T-helper 17 cell (primary cell): ENCODE measurements at regions not wholly inside any gene's neighbourhood (a gene's known extent, or its start where the extent isn't known, plus 50 kb on each side); places are given as distances from the start of the nearest gene placed in this dataset.

Source experiments
- ATAC-seq: fragments of 150-1000 bp; cut with Tn5 transposase; 2 replicates; pipeline ENCODE4 v1.10.0; 2021; ENCODE audit warnings: mild to moderate bottlenecking, moderate library complexity
- DNase-seq, 3 donors: peaks; one replicate each; pipeline versions ENCODE4 v3.0.0 to v3.0.0-alpha.2; 2020 to 2021
- H3K9me3 ChIP-seq: one replicate; pipeline ENCODE4 v1.7.0; 2013; ENCODE audit warnings: low read length, mild to moderate bottlenecking; ENCODE audit not compliant: control insufficient read depth, poor library complexity, severe bottlenecking
- H3K27ac Mint-ChIP-seq: one replicate; pipeline ENCODE4 v1.8.0; 2022; ENCODE audit warnings: mild to moderate bottlenecking, moderate library complexity, mixed read lengths
- H3K27me3 Mint-ChIP-seq: one replicate; pipeline ENCODE4 v1.8.0; 2022; ENCODE audit warnings: mixed read lengths
- H3K36me3 Mint-ChIP-seq: one replicate; pipeline ENCODE4 v1.8.0; 2022; ENCODE audit warnings: low read depth, mixed read lengths
- H3K4me1 Mint-ChIP-seq: one replicate; pipeline ENCODE4 v1.8.0; 2022; ENCODE audit warnings: mild to moderate bottlenecking, mixed read lengths
- H3K4me3 Mint-ChIP-seq: one replicate; pipeline ENCODE4 v1.8.0; 2022; ENCODE audit warnings: mild to moderate bottlenecking, moderate library complexity, mixed read lengths

DNA sequence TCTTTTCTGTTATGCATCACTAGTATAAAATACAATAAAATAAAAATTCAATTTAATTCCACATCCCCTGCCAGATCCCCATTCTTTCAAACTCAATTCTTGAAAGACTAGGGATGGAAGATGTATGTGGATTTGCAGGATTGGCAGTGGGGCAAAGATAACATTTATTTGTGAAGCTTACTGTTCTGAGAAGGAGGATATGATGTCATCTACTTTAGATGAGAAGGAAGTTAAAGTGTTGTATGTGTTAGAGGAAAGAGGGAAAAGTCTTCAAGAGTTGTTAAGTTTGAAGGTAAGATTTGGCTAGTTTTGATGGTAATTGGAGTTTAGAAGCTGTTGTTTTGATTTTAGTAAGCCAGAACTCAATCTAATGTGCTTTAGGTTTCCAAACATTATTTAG, 845.1 kb upstream of the NR2F2 start:
- H3K4me3 Mint-ChIP-seq, result no peak overlapping the region
- ATAC-seq (no peak), DNase-seq (no peak)
- no peaks in the 10 kb centered on the region for H3K4me1 Mint-ChIP-seq
- no peaks in the 10 kb centered on the region for H3K27me3 Mint-ChIP-seq
- no peak overlapping the region for H3K27ac Mint-ChIP-seq
- no peaks in the 10 kb centered on the region for H3K9me3 ChIP-seq
- no peaks in the 10 kb centered on the region for H3K36me3 Mint-ChIP-seq

DNA sequence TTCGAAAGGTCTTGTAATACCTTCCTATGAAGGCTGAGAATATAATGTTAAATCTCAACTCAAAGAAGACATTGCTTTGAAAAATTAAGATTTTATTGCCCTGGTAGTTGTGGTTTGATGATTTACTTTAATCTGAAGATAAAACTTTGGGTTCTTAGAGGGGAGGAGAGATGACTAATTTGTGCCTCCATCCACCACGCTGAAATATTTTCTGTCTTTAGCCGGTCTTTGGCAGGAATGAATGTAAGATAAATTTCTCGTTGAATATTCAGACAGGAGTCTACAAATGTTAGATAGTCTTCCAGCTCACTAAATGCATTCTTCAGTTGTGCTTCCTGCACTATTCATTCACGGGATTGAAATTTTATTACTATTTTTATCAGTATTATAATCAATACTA, 844.3 kb upstream of the NR2F2 start:
- no peaks in the 10 kb centered on the region for H3K9me3 ChIP-seq
- Mint-ChIP-seq H3K4me1 (no peaks in the 10 kb centered on the region), H3K36me3 (no peaks in the 10 kb centered on the region), H3K4me3 (no peak overlapping the region), H3K27me3 (no peaks in the 10 kb centered on the region), H3K27ac (no peak overlapping the region)
- DNase-seq (no peak), ATAC-seq (no peak)

DNA sequence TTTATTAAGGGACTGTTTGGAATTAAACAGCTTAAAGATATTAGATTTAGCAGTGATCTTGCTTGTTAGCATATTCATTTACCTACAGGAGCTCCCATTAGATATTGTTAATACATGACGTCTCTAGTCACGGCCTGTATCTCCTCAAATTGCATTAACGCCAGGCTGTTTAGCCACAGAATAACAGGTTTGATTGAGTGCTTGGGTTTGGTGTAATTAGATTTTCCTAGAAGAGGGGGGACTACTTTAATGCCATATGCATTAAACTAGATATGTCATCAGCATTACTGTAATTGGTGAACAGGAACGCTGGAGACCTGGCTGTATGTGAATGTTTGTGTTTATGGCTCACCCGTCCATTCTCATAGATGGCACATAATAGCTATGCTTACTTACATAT, 841.4 kb upstream of the NR2F2 start:
- H3K9me3 ChIP-seq, result no peaks in the 10 kb centered on the region
- no peak overlapping the region for H3K4me3 Mint-ChIP-seq
- DNase-seq (no peak), ATAC-seq (no peak)
- no peaks in the 10 kb centered on the region for H3K36me3 Mint-ChIP-seq
- H3K27me3 Mint-ChIP-seq, result no peaks in the 10 kb centered on the region
- no peak overlapping the region for H3K27ac Mint-ChIP-seq
- no peaks in the 10 kb centered on the region for H3K4me1 Mint-ChIP-seq

DNA sequence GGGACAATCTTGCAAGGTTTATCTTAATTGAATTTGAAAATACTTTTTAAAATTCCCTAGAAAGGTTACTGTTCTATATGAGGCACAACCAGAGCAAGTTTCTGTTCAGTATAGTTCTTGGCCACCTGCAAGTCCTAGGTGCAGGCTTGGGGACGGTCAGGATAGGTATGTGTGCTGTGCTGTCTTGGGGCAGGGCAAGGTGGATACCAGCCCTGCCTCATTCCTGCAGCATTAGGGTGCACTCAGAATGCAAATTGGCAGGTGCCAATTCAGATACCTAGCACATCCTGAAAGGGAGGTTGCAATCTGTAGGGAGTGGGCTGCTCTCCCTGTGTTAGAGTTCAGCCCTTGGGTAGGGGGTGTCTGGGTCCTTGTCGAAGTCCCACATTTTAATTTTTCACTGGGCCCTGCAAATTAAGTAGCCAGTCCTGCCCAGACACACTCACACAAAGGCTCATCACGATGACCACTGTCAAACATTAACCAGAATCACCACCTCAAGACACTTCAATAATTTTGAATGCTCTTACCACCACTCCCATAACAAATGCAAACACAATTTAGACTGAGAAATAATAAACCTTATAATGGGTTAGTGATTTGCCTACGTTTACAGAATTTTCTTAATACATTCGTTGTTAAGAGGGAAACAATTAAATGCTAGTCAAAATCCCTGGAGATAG, 838.0 kb upstream of the NR2F2 start:
- no peaks in the 10 kb centered on the region for H3K4me1 Mint-ChIP-seq
- ATAC-seq (no peak), DNase-seq (no peak)
- no peak overlapping the region for H3K4me3 Mint-ChIP-seq
- no peaks in the 10 kb centered on the region for H3K27me3 Mint-ChIP-seq
- no peak overlapping the region for H3K27ac Mint-ChIP-seq
- H3K9me3 ChIP-seq, result no peaks in the 10 kb centered on the region
- H3K36me3 Mint-ChIP-seq, result no peaks in the 10 kb centered on the region

DNA sequence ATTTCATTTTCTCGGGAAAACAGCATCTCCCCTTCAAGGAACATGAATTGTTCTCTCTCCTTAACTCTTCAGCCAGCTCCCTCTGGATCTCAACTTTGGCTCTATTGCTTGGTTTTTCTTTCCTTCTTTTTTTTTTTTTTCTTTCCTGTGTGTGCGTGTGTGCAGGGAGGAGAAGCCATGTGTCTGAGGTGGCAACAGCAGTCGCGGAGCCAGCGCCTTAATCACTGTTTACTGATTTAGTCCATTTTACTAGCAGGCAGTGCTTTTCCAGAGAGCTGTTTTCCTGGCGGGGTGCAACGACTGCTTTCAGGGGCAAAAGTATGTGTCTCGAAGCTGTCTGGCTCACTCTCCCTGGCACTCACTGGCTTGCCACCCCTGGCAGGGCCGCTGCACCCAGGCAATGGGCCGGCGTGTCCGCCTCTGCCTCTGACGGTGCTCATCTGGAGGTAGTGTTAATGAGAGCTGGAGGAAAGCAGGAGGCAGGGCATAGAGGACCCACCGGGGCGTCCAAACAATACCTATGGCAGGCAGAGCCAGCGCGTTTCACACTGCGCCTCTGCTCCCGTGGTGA, 835.4 kb upstream of the NR2F2 start:
- no peak overlapping the region for H3K4me3 Mint-ChIP-seq
- no peaks in the 10 kb centered on the region for H3K27me3 Mint-ChIP-seq
- H3K4me1 Mint-ChIP-seq, result no peaks in the 10 kb centered on the region
- ATAC-seq (no peak), DNase-seq (no peak)
- no peaks in the 10 kb centered on the region for H3K9me3 ChIP-seq
- no peak overlapping the region for H3K27ac Mint-ChIP-seq
- H3K36me3 Mint-ChIP-seq, result no peaks in the 10 kb centered on the region

DNA sequence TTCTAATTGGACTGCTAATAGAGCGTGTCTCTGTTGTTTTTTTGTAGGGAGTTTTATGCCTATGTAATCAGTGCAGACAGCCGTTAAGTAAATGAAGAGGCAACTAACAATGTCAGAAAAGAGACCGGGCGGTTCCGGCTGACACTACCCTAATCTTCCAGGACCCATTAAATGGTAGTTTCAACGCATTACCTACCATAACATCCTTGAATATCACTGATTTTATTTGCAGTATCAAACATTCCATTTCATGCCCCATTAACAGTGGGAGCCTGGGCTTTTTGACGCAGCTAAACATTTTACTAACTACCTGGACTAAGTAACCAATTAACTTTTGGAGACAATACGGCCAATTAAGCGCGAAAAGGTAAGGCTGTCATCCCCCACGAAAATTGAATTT, 832.9 kb upstream of the NR2F2 start:
- Mint-ChIP-seq H3K27ac (no peak overlapping the region), H3K27me3 (no peaks in the 10 kb centered on the region), H3K36me3 (no peaks in the 10 kb centered on the region), H3K4me3 (no peak overlapping the region), H3K4me1 (no peaks in the 10 kb centered on the region)
- H3K9me3 ChIP-seq, result no peaks in the 10 kb centered on the region
- ATAC-seq, result no peak
- no peak for DNase-seq

DNA sequence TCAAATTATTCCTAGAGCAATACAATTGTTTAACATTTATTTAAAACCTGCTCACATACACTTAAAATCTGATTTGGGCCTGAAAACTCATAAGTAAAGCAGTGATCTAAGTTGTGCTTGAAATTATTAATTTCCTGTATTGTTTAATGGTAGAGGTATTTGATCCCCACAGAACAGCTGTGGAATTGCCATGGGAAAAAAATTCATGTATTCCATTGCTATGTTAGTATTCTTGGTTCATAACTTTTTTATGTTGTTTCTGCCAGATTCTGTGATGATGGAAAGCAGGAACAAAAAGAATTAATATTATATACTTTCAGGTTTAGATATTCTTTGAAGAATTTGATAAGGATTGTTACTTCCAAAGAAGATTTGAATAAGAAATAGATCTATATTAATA, 831.5 kb upstream of the NR2F2 start:
- no peak overlapping the region for H3K4me3 Mint-ChIP-seq
- no peaks in the 10 kb centered on the region for H3K36me3 Mint-ChIP-seq
- DNase-seq, result no peak

DNA sequence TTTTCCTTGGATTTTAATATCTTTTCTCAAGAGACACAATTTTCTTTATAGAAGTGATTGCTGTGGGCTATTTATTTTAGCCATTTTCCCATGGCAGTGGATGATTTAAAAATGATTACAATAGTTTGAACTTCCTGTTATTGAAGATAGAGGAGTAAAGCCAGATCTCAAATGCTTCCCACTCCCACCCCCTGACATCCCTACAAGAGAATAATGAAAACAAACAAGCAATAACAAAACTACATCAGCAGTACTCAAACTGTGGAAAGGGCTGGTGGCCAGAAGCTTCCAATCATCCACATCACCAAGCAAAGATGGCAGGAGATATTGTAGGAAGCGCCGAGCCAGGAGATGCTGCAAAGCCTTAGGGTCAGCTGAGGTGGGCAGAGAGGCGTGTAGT, 831.1 kb upstream of the NR2F2 start:
- no peak overlapping the region for H3K4me3 Mint-ChIP-seq
- no peaks in the 10 kb centered on the region for H3K36me3 Mint-ChIP-seq
- H3K27me3 Mint-ChIP-seq, result no peaks in the 10 kb centered on the region

More for the DNA sequence above, 831.5 kb upstream of the NR2F2 start:
- ATAC-seq, result no peak
- Mint-ChIP-seq H3K27ac (no peak overlapping the region), H3K27me3 (no peaks in the 10 kb centered on the region), H3K4me1 (no peaks in the 10 kb centered on the region)
- H3K9me3 ChIP-seq, result no peaks in the 10 kb centered on the region

DNA sequence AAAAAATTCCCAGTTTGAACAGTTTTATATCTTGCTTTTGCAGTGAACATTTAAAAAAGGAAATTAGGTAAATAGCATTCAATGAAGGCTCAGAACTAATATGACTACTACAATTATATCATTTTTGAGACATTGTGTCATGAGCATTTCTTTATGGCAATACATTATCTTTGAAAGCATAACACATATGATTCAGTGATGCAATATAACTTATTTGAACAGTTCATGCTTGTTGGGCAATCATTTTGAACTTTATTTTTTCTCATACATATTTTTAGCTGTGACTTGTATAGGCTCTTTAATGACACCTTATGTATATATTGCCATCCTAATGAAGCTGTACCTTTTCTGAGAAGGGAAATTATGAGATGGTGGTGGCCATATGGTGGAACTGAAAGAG, 828.6 kb upstream of the NR2F2 start:
- no peak for ATAC-seq
- H3K36me3 Mint-ChIP-seq, result no peaks in the 10 kb centered on the region

More for the DNA sequence above, 831.1 kb upstream of the NR2F2 start:
- no peak overlapping the region for H3K27ac Mint-ChIP-seq
- ATAC-seq, result no peak
- no peaks in the 10 kb centered on the region for H3K4me1 Mint-ChIP-seq
- no peaks in the 10 kb centered on the region for H3K9me3 ChIP-seq
- DNase-seq, result no peak

DNA sequence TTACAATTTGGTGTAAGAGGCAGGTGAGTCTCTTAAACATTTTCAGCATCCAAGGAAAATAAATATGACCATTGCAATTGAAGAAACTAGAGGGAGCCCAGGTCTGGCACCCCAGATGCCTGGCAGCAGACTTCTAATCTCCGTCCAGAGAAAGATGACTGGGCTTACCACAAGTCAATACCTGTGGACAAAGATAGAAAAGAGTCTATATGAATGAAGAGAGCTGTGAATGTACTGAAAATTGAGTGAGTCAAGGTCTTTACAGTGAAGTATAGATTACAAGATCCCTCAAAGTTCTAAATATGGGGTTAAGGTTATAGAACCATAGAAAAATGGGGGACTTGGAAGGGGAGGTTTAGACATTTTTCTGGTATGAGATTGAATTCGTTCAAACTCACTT, 827.4 kb upstream of the NR2F2 start:
- H3K9me3 ChIP-seq, result no peaks in the 10 kb centered on the region
- H3K36me3 Mint-ChIP-seq, result no peaks in the 10 kb centered on the region
- ATAC-seq (no peak), DNase-seq (no peak)
- H3K4me1 Mint-ChIP-seq, result no peaks in the 10 kb centered on the region
- H3K27me3 Mint-ChIP-seq, result no peaks in the 10 kb centered on the region
- H3K27ac Mint-ChIP-seq, result no peak overlapping the region
- no peak overlapping the region for H3K4me3 Mint-ChIP-seq

More for the DNA sequence above, 828.6 kb upstream of the NR2F2 start:
- no peaks in the 10 kb centered on the region for H3K9me3 ChIP-seq
- H3K4me1 Mint-ChIP-seq, result no peaks in the 10 kb centered on the region
- H3K4me3 Mint-ChIP-seq, result no peak overlapping the region
- H3K27ac Mint-ChIP-seq, result no peak overlapping the region
- DNase-seq, result no peak
- H3K27me3 Mint-ChIP-seq, result no peaks in the 10 kb centered on the region

DNA sequence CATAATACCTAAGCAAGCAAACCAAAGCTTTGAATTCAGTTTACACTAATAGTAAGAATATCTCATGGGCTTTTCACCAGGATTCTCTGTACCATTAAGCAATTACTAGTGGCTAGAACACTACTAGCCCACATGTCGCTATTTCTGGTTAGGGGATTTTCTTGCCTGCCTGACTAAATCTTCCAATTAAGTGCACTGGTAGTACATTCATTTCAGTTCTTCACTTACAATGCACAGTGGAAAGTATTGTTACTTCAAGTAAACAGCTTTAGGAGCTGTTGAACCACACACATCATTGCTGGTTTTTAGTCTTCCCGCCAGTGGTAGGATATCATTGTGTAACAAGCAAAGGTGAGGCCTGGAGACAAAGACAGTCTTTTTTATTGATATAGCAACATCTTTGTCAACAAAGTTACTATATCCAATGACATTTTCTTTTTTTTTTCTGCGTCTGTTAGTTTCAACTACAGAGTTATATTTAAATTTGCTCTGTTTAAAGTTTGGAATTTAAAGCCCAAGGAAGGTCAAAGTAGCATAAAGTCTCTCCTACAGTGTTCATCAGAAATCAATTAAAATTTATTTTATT, 826.8 kb upstream of the NR2F2 start:
- Mint-ChIP-seq H3K4me1 (no peaks in the 10 kb centered on the region), H3K4me3 (no peak overlapping the region), H3K36me3 (no peaks in the 10 kb centered on the region), H3K27me3 (no peaks in the 10 kb centered on the region), H3K27ac (no peak overlapping the region)
- no peak for DNase-seq
- ATAC-seq, result no peak
- no peaks in the 10 kb centered on the region for H3K9me3 ChIP-seq

DNA sequence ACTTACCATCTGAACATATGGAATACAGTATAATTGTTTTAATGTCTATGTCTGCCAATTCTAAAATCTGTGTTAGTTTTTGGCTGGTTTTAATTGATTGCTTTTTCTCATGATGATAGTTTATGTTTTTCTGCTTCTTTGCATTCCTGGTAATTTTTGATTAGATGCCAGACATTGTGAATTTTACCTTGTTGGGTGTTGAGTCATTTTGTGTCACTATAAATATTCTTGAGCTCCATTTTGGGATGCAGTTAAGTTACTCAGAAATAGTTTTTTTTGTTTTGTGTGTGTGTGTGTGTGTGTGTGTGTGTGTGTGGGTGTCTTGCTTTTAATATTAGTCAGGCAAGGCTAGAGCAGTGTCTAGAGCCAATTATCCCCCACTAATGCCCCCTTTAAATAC, 818.8 kb upstream of the NR2F2 start:
- H3K27ac Mint-ChIP-seq, result no peak overlapping the region
- ATAC-seq, result no peak
- H3K4me1 Mint-ChIP-seq, result no peaks in the 10 kb centered on the region
- H3K27me3 Mint-ChIP-seq, result no peaks in the 10 kb centered on the region
- no peak for DNase-seq
- H3K36me3 Mint-ChIP-seq, result no peaks in the 10 kb centered on the region
- H3K9me3 ChIP-seq, result no peaks in the 10 kb centered on the region
- H3K4me3 Mint-ChIP-seq, result no peak overlapping the region

DNA sequence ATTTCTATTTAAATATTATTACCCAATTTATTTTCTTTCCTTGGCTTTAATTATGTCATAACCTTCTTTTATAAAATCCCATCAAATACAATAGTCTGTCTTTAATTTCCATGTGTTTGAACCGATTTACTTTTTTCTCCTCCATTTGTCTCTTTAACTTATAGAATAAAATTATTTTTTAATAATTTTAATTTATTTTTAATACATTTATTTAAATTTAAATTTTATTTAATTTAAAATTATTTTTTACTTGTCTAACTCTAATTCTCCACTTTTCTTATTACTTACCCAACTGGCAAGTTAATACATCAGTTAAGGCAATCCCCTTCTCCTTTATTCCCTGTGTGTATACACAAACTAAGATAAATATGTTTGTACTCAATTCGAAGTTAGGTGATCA, 817.6 kb upstream of the NR2F2 start:
- no peaks in the 10 kb centered on the region for H3K9me3 ChIP-seq
- Mint-ChIP-seq H3K27me3 (no peaks in the 10 kb centered on the region), H3K4me1 (no peaks in the 10 kb centered on the region), H3K27ac (no peak overlapping the region), H3K36me3 (no peaks in the 10 kb centered on the region), H3K4me3 (no peak overlapping the region)
- no peak for ATAC-seq
- DNase-seq, result no peak

DNA sequence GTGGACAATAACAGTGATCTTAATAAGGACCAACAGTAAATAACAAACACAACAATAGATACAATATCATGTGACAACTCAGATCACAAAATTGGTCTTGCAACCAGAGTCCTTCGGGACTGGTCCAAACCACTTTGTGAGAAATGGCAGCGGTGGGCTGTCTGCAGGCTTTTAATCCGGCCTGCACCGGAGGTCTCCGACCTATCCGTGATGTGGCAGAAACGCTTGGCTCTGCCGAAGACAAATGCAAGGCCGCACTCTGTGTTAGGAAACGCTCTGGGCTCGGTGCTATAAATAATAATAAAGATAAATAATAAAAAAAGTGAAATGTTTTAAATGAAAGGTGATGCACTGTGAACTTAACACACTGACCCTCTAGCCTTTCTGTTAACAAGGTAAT, 810.6 kb upstream of the NR2F2 start:
- DNase-seq (no peak), ATAC-seq (no peak)
- H3K9me3 ChIP-seq, result no peaks in the 10 kb centered on the region
- H3K4me3 Mint-ChIP-seq, result no peak overlapping the region
- H3K27ac Mint-ChIP-seq, result no peak overlapping the region
- no peaks in the 10 kb centered on the region for H3K4me1 Mint-ChIP-seq
- no peaks in the 10 kb centered on the region for H3K36me3 Mint-ChIP-seq
- H3K27me3 Mint-ChIP-seq, result no peaks in the 10 kb centered on the region
